ENCODE measurements at regions not wholly inside any gene's neighbourhood (a gene's known extent, or its start where the extent isn't known, plus 50 kb on each side); places are given as distances from the start of the nearest gene placed in this dataset.

DNA sequence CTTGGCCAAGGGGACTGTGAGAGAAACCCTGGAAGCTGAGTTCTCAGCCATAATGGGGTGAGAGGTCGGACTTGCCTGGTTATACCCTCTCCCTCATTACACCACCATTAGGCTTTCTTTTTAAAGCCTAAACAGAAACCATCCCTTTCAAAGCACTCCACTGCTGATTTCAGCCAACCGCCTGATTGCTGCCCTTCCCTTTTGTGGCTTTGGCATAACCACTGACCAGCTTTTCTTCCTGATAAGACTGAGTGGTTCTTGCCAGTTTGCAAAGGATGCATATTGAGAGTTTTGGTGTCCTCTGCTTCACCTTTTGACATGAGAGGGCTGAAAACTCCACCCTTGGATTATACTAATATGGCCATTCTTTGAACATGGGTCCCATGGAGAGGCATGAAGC is 308.2 kb upstream of the GOT2 start:
- TF ChIP-seq, protein P1, sequence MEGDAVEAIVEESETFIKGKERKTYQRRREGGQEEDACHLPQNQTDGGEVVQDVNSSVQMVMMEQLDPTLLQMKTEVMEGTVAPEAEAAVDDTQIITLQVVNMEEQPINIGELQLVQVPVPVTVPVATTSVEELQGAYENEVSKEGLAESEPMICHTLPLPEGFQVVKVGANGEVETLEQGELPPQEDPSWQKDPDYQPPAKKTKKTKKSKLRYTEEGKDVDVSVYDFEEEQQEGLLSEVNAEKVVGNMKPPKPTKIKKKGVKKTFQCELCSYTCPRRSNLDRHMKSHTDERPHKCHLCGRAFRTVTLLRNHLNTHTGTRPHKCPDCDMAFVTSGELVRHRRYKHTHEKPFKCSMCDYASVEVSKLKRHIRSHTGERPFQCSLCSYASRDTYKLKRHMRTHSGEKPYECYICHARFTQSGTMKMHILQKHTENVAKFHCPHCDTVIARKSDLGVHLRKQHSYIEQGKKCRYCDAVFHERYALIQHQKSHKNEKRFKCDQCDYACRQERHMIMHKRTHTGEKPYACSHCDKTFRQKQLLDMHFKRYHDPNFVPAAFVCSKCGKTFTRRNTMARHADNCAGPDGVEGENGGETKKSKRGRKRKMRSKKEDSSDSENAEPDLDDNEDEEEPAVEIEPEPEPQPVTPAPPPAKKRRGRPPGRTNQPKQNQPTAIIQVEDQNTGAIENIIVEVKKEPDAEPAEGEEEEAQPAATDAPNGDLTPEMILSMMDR (IDR thresholded peaks at IDR 0.05; ENCODE audit: poor library complexity) = no peak
- TF ChIP-seq EZH2 (IDR thresholded peaks at IDR 0.05; ENCODE audit: borderline replicate concordance) (no peak), EZH2phosphoT487 (IDR thresholded peaks at IDR 0.05; ENCODE audit: low read depth, severe bottlenecking, unreplicated experiment) (no peak)
- Histone ChIP-seq H4K20me1 (ENCODE audit: insufficient read depth, poor library complexity, severe bottlenecking) (no peaks in the 10 kb centered on the region), H3K79me2 (no peaks in the 10 kb centered on the region), H3K27me3 (no peaks in the 10 kb centered on the region), H3K9me2 (replicated peaks; ENCODE audit: insufficient read depth) (no peaks in the 10 kb centered on the region), H3K4me3 (no peak overlapping the region), H3K27ac (no peak overlapping the region), H3K9me3 (ENCODE audit: low read depth) (no peaks in the 10 kb centered on the region), H3K4me1 (ENCODE audit: insufficient read depth) (no peaks in the 10 kb centered on the region), H3K36me3 (replicated peaks; ENCODE audit: insufficient read depth, low read depth) (no peaks in the 10 kb centered on the region), H3K4me2 (no peak overlapping the region), H2AFZ (no peak overlapping the region)
- WGBS (ENCODE audit: low lambda C conversion rate, missing lambda C conversion rate) = 92% methylated on average over 2 of the region's 2 CpGs
- no peak for DNase-seq (ENCODE audit: low spot score)

DNA sequence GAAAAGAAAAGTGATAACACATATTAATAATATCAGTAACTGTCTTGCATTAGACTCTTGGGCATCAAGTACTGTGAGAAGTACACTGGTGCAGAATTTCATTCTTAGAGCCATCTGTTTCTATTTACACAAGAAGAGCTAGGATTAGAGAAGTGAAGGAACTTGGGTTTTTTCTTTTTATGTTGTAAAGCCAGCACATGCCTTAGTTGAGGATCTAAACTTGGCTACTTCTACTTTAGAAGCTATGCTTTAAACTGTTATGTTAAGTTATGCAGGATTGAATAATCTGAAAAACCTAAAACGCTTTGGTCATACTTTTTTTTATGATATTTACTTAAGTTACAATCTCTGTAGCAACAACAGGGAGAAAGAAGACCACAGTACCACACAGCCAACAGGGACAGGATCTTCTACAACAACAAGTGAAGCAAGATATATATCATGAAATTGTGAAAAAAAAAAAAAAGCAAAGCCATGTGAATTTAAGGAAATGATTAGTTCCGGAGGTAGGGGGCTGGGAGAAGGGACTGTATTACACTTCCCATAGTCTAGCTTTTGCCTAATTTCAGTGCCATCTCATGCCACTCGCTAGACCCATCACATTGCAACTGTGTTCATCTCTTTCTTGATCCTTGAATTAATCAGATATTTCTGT is 305.1 kb upstream of the GOT2 start:
- 68% methylated on average over 3 of the region's 3 CpGs for WGBS (ENCODE audit: low lambda C conversion rate, missing lambda C conversion rate)
- H3K9me2 ChIP-seq (replicated peaks; ENCODE audit: insufficient read depth) = no peaks in the 10 kb centered on the region
- no peaks in the 10 kb centered on the region for H3K4me1 ChIP-seq (ENCODE audit: insufficient read depth)
- H3K79me2 ChIP-seq = no peaks in the 10 kb centered on the region
- TF ChIP-seq EZH2 (IDR thresholded peaks at IDR 0.05; ENCODE audit: borderline replicate concordance) (no peak), EZH2phosphoT487 (IDR thresholded peaks at IDR 0.05; ENCODE audit: low read depth, severe bottlenecking, unreplicated experiment) (no peak)
- TF ChIP-seq, protein P1 (IDR thresholded peaks at IDR 0.05; ENCODE audit: poor library complexity) = no peak
- H3K4me2 ChIP-seq = no peak overlapping the region
- no peaks in the 10 kb centered on the region for H3K9me3 ChIP-seq (ENCODE audit: low read depth)
- DNase-seq (ENCODE audit: low spot score) = no peak
- no peaks in the 10 kb centered on the region for H4K20me1 ChIP-seq (ENCODE audit: insufficient read depth, poor library complexity, severe bottlenecking)
- no peak overlapping the region for H3K27ac ChIP-seq
- H3K4me3 ChIP-seq = no peak overlapping the region
- no peak overlapping the region for H2AFZ ChIP-seq
- H3K36me3 ChIP-seq (replicated peaks; ENCODE audit: insufficient read depth, low read depth) = no peaks in the 10 kb centered on the region
- no peaks in the 10 kb centered on the region for H3K27me3 ChIP-seq

DNA sequence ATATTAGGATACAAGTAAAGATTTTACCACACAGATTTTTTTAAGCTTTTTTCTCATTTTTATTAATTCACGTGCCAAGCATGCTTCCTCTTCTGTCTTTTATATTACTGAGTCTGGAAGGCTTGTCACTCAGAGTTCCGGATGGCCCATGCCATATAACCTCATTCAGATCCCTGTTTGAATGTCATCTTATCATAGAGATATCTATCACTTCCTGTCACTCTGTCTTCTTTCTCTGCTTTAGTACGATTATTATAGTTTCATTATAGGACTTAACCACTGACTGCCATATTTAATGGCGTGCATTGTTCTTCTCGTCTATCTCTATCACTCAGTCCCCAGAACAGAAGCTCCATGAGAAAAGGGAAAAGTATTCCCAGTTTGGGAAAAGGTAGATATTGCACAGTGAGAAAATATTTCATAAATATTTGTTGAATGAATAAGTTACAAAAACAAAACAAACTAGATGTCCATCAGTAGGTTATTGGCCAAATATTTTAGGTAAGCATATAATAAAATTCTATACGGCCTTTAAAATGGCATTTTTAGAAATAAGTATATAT is 296.9 kb upstream of the GOT2 start:
- Histone ChIP-seq H3K36me3 (replicated peaks; ENCODE audit: insufficient read depth, low read depth) (no peaks in the 10 kb centered on the region), H3K4me3 (no peak overlapping the region), H3K27me3 (no peaks in the 10 kb centered on the region), H2AFZ (no peak overlapping the region), H3K4me2 (no peak overlapping the region), H3K9me3 (ENCODE audit: low read depth) (no peaks in the 10 kb centered on the region), H3K27ac (no peak overlapping the region), H4K20me1 (ENCODE audit: insufficient read depth, poor library complexity, severe bottlenecking) (no peaks in the 10 kb centered on the region), H3K9me2 (replicated peaks; ENCODE audit: insufficient read depth) (no peaks in the 10 kb centered on the region), H3K4me1 (ENCODE audit: insufficient read depth) (no peaks in the 10 kb centered on the region), H3K79me2 (no peaks in the 10 kb centered on the region)
- 92% methylated on average over 6 of the region's 6 CpGs for WGBS (ENCODE audit: low lambda C conversion rate, missing lambda C conversion rate)
- no peak for TF ChIP-seq EZH2 (IDR thresholded peaks at IDR 0.05; ENCODE audit: borderline replicate concordance)
- TF ChIP-seq EZH2phosphoT487 (IDR thresholded peaks at IDR 0.05; ENCODE audit: low read depth, severe bottlenecking, unreplicated experiment) = no peak
- TF ChIP-seq, protein P1 (IDR thresholded peaks at IDR 0.05; ENCODE audit: poor library complexity) = no peak
- no peak for DNase-seq (ENCODE audit: low spot score)

Data from hepatocyte (in vitro differentiated cells).